GM21526 (cell line): ENCODE measurements at regions not wholly inside any gene's neighbourhood (a gene's known extent, or its start where the extent isn't known, plus 50 kb on each side); places are given as distances from the start of the nearest gene placed in this dataset.
A peak's percentile ranks its signal among the peaks of the same experiment; 100 is the strongest.
"Not testable (repeated sequence)": the region's sequence is repeated elsewhere in the genome, so short reads cannot be mapped to it uniquely, and the experiment has no call there.

Experiments used
- ATAC-seq: cut with Tn5 transposase; IDR thresholded peaks from one replicate; pipeline ENCODE4 v1.9.1; 2021; ENCODE audit warnings: moderate library complexity; ENCODE audit not compliant: unreplicated experiment, low FRiP score

- ATAC-seq: no peak
Observed at GRCh38 chr3:158026236-158026635, 80.0 kb downstream of the SHOX2 start.

GRCh38 chr3:158019897-158020296 lies 86.3 kb downstream of the SHOX2 start:
- ATAC-seq: not testable (repeated sequence)

GRCh38 chr3:158018462-158018861 lies 87.8 kb downstream of the SHOX2 start:
- no peak for ATAC-seq

- ATAC-seq: no peak
Observed at GRCh38 chr3:158012901-158013300, 93.3 kb downstream of the SHOX2 start.

GRCh38 chr3:158005391-158006100 lies 100.7 kb downstream of the SHOX2 start:
- ATAC-seq: no peak

- no peak for ATAC-seq
Observed at GRCh38 chr3:157999246-157999645, 107.0 kb downstream of the SHOX2 start.

GRCh38 chr3:157982359-157982758 lies 123.9 kb downstream of the SHOX2 start:
- ATAC-seq: no peak

- ATAC-seq: no peak
Observed at GRCh38 chr3:157981819-157982218, 124.4 kb downstream of the SHOX2 start.

GRCh38 chr3:157979022-157979421 lies 127.2 kb downstream of the SHOX2 start:
- ATAC-seq: no peak

GRCh38 chr3:157961665-157962064 lies 144.6 kb downstream of the SHOX2 start:
- no peak for ATAC-seq

- no peak for ATAC-seq
Observed at GRCh38 chr3:157958457-157958856, 147.8 kb downstream of the SHOX2 start.

GRCh38 chr3:157956850-157957249 lies 149.4 kb downstream of the SHOX2 start:
- no peak for ATAC-seq

GRCh38 chr3:157956176-157956575 lies 150.0 kb downstream of the SHOX2 start:
- ATAC-seq: no peak

- ATAC-seq: no peak
Observed at GRCh38 chr3:157953565-157953964, 152.7 kb downstream of the SHOX2 start.

- ATAC-seq: no peak
Observed at GRCh38 chr3:157948605-157949383, 157.4 kb downstream of the SHOX2 start.

- ATAC-seq: no peak
Observed at GRCh38 chr3:157939166-157939565, 167.1 kb downstream of the SHOX2 start.

- no peak for ATAC-seq
Observed at GRCh38 chr3:157938154-157938779, 168.0 kb downstream of the SHOX2 start.

- no peak for ATAC-seq
Observed at GRCh38 chr3:157931517-157931916, 174.7 kb downstream of the SHOX2 start.

- no peak for ATAC-seq
Observed at GRCh38 chr3:157930000-157930780, 176.0 kb downstream of the SHOX2 start.

GRCh38 chr3:157926822-157927221 lies 179.4 kb downstream of the SHOX2 start:
- ATAC-seq: no peak

- ATAC-seq: peak; percentile 75
Observed at GRCh38 chr3:157922614-157923013, 183.6 kb downstream of the SHOX2 start.
